ENCODE measurements at regions not wholly inside any gene's neighbourhood (a gene's known extent, or its start where the extent isn't known, plus 50 kb on each side); places are given as distances from the start of the nearest gene placed in this dataset.

DNA sequence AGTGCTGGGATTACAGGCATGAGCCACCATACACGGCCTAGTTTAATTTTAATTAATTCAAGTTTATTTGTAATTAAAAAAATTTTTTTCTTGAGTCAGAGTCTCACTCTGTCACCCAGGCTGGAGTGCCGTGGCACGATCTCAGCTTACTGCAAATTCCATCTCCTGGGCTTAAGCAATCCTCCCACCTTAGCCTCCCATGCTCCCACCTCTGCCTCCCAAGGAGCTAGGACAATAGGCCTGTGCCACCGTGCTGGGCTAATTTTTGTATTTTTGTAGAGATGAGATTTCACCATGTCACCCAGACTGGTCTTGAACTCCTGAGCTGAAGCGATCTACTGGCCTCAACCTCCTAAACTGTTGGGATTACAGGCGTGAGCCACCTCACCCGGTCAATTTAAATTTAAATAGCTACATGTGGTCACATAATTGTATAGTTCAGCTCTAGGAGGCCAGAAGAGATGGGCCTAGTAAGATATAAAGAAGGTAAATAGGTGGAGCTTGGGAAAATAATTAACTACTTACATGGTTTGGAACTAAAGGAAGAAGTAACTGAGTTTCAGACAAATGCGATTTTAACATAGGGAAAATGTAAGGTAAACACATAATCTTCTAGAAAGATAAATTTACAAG lies 220.0 kb upstream of the CITED2 start:
- in situ Hi-C loops (cut with MboI; ENCODE audit: low sequenced_read_pairs): no loop called here

GRCh38 chr6:139593081-139593480 lies 218.6 kb upstream of the CITED2 start:
- in situ Hi-C loops (cut with MboI; ENCODE audit: low sequenced_read_pairs): no loop called here

DNA sequence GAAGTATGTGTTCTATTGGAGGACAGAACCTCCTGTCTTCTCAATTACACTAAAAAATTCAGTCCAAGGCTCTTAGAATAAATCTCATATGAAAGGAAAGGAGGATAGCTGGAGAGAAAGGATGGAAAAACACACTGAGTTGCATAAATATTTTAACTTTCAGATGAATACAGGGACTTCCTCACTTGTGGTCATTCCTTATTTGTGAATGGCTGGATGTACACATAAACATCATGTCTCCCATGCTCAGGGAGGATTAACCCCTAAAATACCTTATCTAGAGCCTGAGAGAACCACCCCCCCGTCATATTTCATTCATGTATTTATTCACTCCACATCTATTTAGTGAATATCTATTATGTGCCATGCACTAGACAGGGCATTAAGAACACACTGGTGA lies 217.6 kb upstream of the CITED2 start:
- in situ Hi-C loops (cut with MboI; ENCODE audit: low sequenced_read_pairs): no loop called here

DNA sequence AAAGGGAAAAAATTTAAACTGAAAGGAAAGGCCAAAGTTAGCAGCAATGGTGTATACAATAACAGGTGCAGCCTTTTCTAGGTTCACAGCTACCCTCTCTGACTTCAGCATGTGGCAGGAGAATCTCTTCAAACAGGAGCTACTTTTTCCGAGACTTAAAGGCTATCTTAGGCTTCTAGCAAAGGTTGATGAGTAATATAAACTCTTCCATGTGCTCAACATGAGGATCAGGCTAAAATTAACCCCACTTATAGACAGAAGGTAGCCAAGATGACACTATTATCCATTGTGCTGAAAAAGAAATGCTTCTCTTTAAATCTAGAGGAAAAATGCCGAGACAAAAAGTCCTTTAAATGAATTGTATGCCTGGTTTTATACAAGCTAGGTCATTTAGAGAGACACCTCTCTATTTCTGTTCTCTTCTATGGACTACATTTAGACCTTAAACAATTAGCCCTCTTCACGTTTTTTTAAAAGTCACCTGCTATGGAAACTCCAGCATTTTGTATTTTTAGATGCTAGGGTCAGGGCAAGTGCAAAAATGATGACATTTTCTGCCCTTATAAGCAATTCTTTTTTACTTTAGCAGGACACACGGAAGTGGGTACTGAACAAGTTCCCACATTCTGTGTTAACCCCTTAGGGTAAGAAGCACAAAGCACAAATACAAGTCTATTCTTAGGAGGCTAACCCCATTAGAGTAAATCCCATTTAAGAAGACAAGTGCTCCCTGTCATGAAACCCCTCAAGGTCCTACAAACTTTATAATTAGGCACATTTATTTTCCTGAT lies 216.8 kb upstream of the CITED2 start:
- in situ Hi-C loops (cut with MboI; ENCODE audit: low sequenced_read_pairs): no loop called here

GRCh38 chr6:139590206-139590605 lies 215.8 kb upstream of the CITED2 start:
- in situ Hi-C loops (cut with MboI; ENCODE audit: low sequenced_read_pairs): no loop called here

- in situ Hi-C loops (cut with MboI; ENCODE audit: low sequenced_read_pairs): no loop called here
These were observed 214.5 kb upstream of the CITED2 start for GRCh38 chr6:139588734-139589593.

GRCh38 chr6:139588076-139588639 lies 213.7 kb upstream of the CITED2 start:
- in situ Hi-C loops (cut with MboI; ENCODE audit: low sequenced_read_pairs): no loop called here

DNA sequence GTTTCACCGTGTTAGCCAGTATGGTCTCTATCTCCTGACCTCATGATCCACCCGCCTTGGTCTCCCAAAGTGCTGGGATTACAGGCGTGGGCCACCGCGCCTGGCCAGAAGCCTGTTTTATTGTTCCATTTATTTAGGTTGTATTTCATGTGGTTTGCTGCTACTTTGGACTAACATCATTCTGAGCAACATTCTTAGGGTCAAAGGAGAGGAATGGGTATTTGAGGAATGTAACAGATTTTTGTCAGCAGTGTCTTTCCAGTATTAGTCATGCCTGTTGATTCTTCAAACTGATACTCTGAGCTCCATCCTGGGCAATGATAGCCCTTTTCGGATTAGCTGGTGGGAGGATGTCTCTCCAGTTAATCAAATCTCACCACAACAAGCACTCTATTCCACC lies 213.0 kb upstream of the CITED2 start:
- in situ Hi-C loops (cut with MboI; ENCODE audit: low sequenced_read_pairs): no loop called here

DNA sequence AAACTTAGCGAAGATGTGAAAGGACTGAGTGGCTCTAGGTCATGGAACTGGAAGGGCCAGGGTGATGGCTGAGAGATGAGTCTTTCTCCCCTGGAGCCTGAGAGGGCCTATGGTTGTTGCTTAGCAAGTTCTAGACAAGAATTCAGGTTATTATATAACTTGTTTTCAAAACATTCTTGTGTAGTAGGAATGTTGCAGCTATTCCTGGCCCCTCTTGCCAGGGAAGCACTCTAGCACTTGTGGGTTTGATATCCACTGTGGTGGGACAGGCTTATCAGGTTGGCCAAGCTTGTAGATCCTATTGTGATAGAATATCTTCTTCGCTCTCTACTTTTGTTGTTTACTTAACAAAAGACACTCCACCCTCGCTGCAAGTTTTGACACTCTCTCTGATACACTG lies 211.8 kb upstream of the CITED2 start:
- in situ Hi-C loops (cut with MboI; ENCODE audit: low sequenced_read_pairs): no loop called here

DNA sequence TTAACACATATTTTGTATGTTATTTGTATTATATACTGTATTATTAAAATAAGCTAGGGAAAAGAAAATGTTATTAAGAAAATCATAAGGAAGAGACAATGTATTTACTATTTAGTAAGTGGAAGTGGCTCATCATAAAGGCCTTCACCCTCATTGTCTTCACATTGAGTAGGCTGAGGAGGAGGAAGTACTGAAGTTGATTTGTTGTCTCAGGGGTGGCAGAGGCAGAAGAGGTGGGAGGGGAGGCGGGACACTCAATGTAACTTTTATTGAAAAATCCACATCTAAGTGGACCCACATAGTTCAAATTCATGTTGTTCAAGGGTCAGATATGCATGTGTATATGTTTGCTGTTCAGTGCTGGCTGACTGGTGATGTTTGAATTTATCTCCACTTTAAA lies 210.2 kb upstream of the CITED2 start:
- in situ Hi-C loops (cut with MboI; ENCODE audit: low sequenced_read_pairs): no loop called here

GRCh38 chr6:139583420-139583819 lies 209.0 kb upstream of the CITED2 start:
- in situ Hi-C loops (cut with MboI; ENCODE audit: low sequenced_read_pairs): no loop called here

GRCh38 chr6:139582956-139583355 lies 208.5 kb upstream of the CITED2 start:
- in situ Hi-C loops (cut with MboI; ENCODE audit: low sequenced_read_pairs): no loop called here

DNA sequence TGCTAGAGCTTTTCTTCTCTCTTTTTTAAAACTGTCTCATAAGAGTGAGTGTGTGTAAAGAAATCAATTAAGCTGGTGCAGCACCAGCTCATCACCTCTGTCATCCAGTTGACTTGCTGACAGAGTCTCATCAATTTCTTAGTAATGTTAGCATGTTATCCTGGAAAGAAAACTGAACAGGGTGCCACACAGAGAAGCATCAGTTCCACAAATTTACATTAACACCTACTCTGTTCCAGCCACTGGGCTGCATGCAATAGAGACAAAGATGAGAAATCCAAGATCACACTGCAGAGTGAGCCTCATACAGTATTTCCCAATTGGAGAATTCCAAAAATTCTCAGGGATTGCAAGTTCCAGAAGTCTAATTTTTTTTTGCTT lies 207.0 kb upstream of the CITED2 start:
- in situ Hi-C loops (cut with MboI; ENCODE audit: low sequenced_read_pairs): no loop called here

DNA sequence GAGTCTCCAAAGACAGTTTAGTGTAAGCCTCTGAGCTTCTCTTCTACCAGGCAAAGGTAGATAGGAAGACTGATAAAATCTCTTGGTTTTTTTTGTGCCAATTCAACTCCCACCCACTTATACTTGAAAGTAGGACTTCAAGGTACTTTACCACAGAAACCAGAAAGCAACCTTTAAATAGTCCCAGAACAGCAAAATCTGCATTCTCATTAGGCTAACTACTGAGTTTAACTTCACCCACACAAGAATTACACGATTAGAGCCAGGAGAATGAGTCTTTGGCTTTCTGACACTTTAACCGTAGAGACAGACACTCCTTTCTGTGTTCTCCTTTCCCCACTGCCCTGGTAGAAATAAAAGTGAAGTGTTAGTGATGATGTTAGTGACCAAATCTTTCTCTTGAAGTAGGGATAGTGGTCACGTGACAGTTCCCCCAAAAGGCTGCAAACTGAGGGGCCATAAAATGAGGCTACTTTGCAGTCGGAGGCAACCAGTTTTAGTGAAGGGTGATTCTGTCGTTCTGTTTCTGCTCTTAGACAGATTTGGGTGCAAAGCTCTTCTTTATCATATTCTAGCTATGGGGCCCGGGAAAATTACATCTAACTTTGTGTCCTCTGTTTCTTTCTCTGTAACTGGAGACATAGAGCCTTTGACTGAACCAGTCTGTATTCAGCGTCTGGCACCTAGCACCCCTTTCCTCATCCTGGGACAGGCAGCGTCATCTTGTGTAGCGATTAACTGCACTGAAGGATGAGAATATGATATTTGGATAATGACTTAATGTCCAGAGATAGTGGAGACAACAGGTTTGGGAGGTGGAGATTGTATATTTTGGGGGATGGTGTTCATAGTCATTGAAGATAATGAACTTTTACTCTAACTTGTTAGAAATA lies 206.4 kb upstream of the CITED2 start:
- in situ Hi-C loops (cut with MboI; ENCODE audit: low sequenced_read_pairs): no loop called here

DNA sequence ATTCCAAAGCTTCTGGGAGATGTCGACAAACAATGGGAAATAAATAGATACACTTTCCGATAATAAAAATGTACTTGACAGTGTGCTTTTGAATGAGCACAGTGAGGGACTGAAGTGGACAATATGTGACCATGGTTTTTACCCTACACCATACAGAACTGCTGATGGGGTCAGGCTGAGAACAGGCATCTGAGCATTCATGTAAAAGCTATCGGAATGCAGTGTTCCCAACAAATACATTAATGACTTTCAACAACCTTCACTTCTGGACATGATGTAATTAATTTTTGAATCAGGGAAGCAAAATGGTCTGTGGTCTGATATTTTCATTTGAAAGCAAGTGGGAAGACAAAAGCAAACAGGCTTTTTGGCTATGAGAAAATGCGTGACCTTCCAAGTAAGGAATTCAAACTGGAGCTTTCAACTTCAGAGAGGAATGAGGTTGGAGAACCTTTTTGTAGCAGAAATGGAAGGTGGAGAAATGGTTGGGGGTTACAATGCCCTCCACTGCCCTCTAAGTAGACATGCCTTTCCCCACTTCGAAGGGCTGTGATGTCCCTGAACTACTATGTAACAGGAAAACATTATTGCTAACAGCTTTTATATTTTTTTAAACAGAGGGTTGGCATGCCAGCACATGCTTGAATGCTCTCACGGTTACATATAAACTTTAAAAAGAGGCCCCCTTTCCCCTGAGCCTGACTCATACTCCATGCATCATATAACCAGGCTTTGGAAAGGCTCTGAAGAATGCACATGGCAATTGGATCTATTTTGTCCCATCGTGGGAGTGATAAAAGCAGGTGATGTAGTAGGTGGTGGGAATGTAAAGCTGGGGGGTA lies 203.5 kb upstream of the CITED2 start:
- in situ Hi-C loops (cut with MboI; ENCODE audit: low sequenced_read_pairs): no loop called here

DNA sequence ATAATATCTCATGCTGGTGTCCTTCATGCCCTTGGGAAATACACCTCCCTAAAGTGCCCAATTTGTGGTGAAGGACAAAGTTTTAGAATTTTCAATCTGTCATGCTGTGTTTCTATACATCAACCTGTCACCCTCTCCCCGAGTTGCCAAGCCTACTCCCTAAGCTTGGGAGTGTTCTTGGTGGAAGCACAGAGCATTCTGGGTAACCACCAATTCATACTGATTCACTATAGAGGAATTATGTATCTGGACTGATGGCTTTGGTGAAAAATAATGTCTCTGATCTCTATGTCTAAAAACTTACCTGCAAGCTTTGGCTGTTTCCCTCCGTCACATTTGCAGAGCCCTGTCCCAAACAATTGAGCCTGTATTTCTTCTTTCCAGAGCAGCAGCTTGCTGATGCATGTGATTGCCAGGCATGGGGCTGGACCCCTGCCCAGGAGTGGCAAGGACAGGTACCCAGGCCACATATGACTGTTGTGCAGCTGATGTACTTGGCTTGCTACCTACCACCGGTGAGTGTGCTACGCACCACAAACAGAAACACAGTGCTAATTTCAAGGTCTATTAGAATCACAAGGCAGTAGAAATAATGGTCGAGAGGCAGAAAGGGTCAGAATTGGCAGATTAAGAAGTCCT lies 202.8 kb upstream of the CITED2 start:
- in situ Hi-C loops (cut with MboI; ENCODE audit: low sequenced_read_pairs): no loop called here

GRCh38 chr6:139572001-139572400 lies 197.6 kb upstream of the CITED2 start:
- in situ Hi-C loops (cut with MboI; ENCODE audit: low sequenced_read_pairs): no loop called here

DNA sequence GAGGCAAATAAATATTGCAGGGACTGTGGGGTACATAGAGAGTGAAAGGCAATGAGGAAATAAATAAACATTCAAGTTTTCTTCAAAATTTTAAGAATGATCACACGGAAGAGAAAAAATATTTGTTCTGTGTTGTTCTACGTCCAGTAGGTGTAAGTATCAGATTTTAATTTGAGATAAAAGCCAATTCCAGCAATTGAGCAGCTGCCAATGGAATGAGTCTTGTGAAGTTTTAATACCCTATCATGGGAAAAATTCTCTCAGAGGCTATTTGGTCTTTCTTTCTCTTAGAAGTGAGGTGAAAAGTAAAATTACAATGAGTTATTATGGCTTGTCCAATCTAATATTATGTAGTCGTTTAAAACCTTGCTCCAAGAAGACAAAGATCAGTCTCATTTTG lies 195.7 kb upstream of the CITED2 start:
- in situ Hi-C loops (cut with MboI; ENCODE audit: low sequenced_read_pairs): no loop called here

DNA sequence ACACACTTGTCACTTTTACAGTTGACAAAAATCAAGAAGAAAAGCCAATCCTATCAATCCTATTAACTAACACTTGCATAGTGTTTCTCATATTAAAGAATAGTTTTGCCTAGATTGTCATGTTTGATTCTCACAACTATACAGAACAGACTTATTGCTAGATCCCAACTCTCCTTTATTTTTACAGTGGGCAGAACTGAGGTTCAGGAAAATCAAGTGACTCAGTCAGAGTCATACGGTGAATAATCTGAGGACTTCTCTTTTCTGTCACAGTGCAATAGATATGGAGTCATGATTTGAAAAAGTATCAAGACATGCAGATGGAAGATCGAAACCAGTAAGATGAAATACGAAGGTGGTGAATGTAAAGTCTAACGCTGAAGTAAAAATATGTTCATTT lies 195.1 kb upstream of the CITED2 start:
- in situ Hi-C loops (cut with MboI; ENCODE audit: low sequenced_read_pairs): no loop called here

Measured in HL-60/S4 treated with retinoic acid at 250 ng/mL for 4 days and 3 days (cell line).